AG04449 (cell line): ENCODE measurements at regions not wholly inside any gene's neighbourhood (a gene's known extent, or its start where the extent isn't known, plus 50 kb on each side); places are given as distances from the start of the nearest gene placed in this dataset.

Experiments used
- CTCF ChIA-PET: fragments of 350-600 bp; formaldehyde crosslinking; extraction: SDS; loops from one replicate; lab custom pipeline; 2021; ENCODE audit warnings: antibody characterized with exemption; lab: Yijun Ruan, JAX
- POLR2A ChIA-PET: fragments of 400-600, 350-600 bp; formaldehyde crosslinking; extraction: SDS; loops from one replicate; lab custom pipeline; 2020; ENCODE audit warnings: antibody characterized with exemption, inconsistent platforms; lab: Yijun Ruan, JAX
- DNase-seq: peaks from one replicate; pipeline ENCODE4 v3.0.0-alpha.2; 2010; ENCODE audit warnings: low read depth, low spot score
- H3K4me3 ChIP-seq: 2 replicates; pipeline ENCODE4 v1.5.1; 2011; ENCODE audit warnings: low read depth, mild to moderate bottlenecking, control low read depth, low read length
- CTCF ChIP-seq: IDR thresholded peaks from one replicate; pipeline ENCODE4 v1.5.1; 2011; ENCODE audit warnings: mild to moderate bottlenecking, moderate library complexity, low read length, control low read depth, inconsistent platforms; ENCODE audit not compliant: insufficient read depth; ENCODE audit errors: missing control alignments

- TF ChIP-seq CTCF, result no peak
- H3K4me3 ChIP-seq, result no peak overlapping the region
- DNase-seq, result no peak
- POLR2A ChIA-PET, result interaction anchor here (0.6 kb wide), 1 partner anchor 93 kb away, joined by 3 read pairs; no protein-coding TSS in a partner anchor
- CTCF ChIA-PET, result interaction anchor here (0.6 to 5.2 kb wide), 18 partner anchors 9 to 451 kb away, joined by 3 to 53 read pairs (median 7); partner anchors contain the start of genes GJA9 and NDUFS5
Measured at GRCh38 chr1:39090757-39091380, 64.7 kb downstream of the NDUFS5 start.

- ChIA-PET POLR2A (interaction anchor here (0.7 kb wide), 1 partner anchor 66 kb away, joined by 4 read pairs; the partner anchor contains the start of gene NDUFS5), CTCF (interaction anchor here (0.6 to 5.2 kb wide), 42 partner anchors 8 to 481 kb away, joined by 3 to 53 read pairs (median 3); partner anchors contain the start of genes GJA9, MYCBP, NDUFS5 and RHBDL2)
- DNase-seq, result no peak
- TF ChIP-seq CTCF, result peak; percentile 82
- H3K4me3 ChIP-seq, result no peak overlapping the region
Measured at GRCh38 chr1:39091845-39092645, 65.9 kb downstream of the NDUFS5 start.

- H3K4me3 ChIP-seq, result no peak overlapping the region
- DNase-seq, result no peak
- no peak for TF ChIP-seq CTCF
- ChIA-PET POLR2A (no interaction called here), CTCF (interaction anchor here (1.0 to 1.4 kb wide), 3 partner anchors 97 to 207 kb away, joined by 3 to 4 read pairs (median 4); no protein-coding TSS in a partner anchor)
Measured at GRCh38 chr1:39094685-39095084, 68.5 kb downstream of the NDUFS5 start.

- DNase-seq, result peak; percentile 78
- peak; percentile 55 for TF ChIP-seq CTCF
- ChIA-PET POLR2A (interaction anchor here (0.7 to 1.0 kb wide), 2 partner anchors 73 to 93 kb away, joined by 3 to 4 read pairs; partner anchors contain the start of gene NDUFS5), CTCF (interaction anchor here (0.6 to 8.6 kb wide), 101 partner anchors 8 to 616 kb away, joined by 3 to 163 read pairs (median 4); partner anchors contain the start of genes MACF1, NDUFS5 and RRAGC)
- H3K4me3 ChIP-seq, result no peak overlapping the region
Measured at GRCh38 chr1:39098546-39099250, 72.5 kb downstream of the NDUFS5 start.

GRCh38 chr1:39102537-39103327 lies 76.6 kb downstream of the NDUFS5 start:
- ChIA-PET CTCF (interaction anchor here (0.6 to 8.6 kb wide), 28 partner anchors 12 to 617 kb away, joined by 3 to 163 read pairs (median 4); no protein-coding TSS in a partner anchor), POLR2A (interaction anchor here (1.1 kb wide), 1 partner anchor 8 kb away, joined by 3 read pairs; no protein-coding TSS in a partner anchor)
- no peak for DNase-seq
- H3K4me3 ChIP-seq, result no peak overlapping the region
- TF ChIP-seq CTCF, result peak; percentile 71
